HG03159 (cell line): ENCODE measurements at regions not wholly inside any gene's neighbourhood (a gene's known extent, or its start where the extent isn't known, plus 50 kb on each side); places are given as distances from the start of the nearest gene placed in this dataset.
"Not testable (repeated sequence)": the region's sequence is repeated elsewhere in the genome, so short reads cannot be mapped to it uniquely, and the experiment has no call there.

Experiments used
- ATAC-seq: cut with Tn5 transposase; IDR thresholded peaks from one replicate; pipeline ENCODE4 v1.9.1; 2021; ENCODE audit warnings: mild to moderate bottlenecking, moderate library complexity; ENCODE audit not compliant: unreplicated experiment

DNA sequence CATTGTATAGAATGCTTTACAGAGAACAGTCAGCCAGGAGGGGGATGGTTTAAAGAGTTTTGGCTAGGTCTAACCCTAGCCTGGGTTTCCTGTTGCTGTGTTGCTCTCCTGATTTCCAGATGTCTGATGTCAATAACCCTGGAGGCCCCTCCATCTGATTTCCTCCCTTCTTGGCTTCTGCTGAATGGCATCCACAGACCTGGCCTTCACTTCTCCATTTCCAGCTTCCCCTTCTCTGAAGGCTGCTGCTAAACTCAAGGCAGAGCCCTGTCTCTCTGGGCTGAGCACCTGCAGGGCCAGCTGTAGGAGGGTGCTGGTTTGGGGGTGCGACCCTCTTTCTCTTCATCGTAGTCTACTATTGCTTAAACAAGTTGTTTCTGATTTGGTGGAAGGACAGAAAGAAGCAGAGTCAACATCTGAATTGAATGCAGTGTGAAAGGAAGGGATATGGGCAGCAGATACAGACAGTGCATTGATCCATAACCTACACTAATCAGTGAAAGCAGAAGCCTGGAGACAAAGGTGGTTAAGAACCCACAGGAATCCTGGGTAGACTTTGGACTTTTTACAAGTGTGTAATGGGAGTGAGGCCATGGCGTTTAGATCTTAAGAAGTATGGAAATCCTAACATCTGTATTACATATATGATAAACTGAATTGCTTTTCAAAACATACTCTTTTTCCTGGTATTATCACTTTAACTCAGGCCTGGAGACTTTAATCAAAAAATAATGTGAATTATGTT lies 153.6 kb downstream of the HRH4 start:
- ATAC-seq: no peak

DNA sequence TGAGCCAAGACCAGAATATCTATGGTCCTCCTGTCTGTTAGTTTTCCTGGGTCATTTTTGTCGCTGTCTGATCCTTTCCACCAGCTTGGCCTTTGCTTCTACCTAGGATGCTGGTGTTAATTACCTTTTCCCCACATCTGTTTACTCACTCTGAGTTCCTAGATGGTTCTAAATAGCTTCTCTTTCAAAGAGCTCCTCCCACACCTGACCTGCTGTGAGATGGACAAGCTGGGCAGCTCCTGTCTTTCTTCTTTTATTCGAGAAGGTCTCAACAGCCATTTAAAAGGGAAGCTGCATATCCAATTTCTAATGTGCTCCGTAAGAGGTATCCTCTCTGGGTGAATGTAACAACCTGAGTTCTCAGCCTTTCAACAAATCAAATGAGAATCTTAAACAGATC lies 156.2 kb downstream of the HRH4 start:
- no peak for ATAC-seq

DNA sequence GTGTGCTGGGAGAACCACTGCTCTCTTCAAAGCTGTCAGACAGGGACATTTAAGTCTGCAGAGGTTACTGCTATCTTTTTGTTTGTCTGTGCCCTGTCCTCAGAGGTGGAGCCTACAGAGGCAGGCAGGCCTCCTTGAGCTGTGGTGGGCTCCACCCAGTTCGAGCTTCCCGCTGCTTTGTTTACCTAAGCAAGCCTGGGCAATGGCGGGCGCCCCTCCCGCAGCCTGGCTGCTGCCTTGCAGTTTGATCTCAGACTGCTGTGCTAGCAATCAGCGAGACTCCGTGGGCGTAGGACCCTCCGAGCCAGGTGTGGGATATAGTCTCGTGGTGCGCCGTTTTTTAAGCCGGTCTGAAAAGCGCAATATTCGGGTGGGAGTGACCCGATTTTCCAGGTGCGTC lies 164.0 kb downstream of the HRH4 start:
- ATAC-seq: not testable (repeated sequence)

DNA sequence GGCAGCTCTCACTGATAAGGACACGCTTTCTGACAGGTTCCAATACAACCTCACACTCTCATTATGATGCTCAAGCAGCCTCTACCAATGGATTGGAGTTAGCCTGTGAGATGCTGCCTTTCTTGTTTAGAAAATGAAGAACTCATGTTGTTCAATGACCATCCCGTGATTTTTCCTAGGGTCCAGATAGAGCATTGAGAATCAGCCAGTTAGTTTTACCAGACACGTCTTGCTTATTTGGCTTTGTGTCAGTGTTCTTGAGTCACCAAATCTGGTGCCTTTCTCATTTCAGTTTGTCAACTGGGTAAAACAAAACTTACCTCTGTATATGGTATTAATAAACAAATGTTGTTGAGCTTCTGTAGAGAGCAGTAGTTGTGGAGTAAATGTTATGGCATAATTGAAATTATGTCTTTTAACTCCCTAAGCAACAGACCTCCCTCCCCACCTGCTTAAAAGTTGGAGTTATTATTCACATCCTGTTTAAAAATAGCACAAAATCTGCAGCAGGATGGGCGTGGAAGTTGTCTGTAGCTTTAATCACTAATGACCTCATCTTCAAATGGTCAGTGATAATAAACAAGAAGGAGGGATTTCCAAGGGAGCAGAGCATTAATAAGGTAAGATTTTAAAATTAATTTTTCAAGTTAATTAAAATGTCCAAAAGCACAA lies 167.3 kb downstream of the HRH4 start:
- no peak for ATAC-seq

DNA sequence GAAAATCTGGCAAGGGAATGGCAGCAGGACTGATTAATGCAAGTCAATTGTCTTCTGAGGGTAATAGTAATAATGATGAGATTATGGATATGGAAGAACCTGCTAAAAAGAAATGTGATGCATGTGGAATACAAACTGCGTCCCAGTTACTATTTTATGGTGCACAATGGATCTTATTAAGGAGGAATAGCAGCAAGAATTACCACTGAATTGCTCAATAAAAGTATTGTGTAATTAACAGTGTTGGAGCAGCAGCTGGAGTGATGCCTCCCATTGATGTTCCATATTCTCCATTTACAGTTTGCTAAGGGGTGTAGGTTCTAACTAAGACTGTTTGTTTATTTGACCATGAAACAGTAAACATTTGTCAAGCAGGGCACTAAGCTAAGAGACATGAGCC lies 167.9 kb downstream of the HRH4 start:
- no peak for ATAC-seq

DNA sequence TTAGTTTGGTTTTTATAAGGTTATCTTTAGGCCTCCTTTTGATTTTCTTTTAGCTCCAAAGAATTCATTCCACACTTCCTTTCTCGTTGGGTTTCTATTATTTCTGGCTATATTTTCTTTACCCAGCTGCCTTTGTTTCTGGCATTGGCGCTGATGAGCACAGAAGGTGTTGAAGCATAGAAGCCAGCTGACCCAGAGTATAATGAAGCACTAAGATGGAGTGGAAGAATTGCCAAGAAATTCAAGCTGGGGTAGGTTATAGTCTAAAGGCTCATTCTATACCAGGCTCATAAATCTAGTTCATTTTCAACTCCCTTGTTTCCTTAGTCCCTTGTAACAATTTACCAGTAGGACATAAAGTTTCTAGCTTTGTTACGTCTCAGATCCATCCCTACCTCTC lies 169.5 kb downstream of the HRH4 start:
- no peak for ATAC-seq

DNA sequence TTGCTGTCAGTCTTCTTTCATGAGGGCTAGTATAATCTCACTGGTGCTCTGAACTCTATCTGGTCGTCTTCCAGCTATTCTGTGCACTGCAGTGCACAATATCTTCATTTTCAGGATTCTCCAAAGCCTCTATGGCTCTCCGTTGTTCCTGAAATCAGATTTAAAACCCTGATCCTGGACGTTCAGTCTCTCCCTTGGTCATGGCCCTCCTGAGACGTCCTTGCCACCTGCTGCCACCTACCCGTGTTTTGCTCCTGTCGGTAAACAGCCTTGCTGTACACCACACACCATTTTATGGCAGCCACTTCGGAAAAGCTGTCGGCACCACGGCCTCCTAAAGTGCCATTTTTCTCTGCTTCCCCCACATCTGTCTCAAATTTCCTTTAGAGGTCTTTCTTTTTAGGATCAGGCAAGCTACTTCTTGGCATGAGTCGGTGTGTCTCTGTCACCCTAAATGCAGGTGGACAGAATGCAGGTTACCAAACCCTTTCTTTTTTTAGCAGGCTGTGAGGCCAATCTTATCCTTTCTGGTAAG lies 170.0 kb downstream of the HRH4 start:
- ATAC-seq: no peak

DNA sequence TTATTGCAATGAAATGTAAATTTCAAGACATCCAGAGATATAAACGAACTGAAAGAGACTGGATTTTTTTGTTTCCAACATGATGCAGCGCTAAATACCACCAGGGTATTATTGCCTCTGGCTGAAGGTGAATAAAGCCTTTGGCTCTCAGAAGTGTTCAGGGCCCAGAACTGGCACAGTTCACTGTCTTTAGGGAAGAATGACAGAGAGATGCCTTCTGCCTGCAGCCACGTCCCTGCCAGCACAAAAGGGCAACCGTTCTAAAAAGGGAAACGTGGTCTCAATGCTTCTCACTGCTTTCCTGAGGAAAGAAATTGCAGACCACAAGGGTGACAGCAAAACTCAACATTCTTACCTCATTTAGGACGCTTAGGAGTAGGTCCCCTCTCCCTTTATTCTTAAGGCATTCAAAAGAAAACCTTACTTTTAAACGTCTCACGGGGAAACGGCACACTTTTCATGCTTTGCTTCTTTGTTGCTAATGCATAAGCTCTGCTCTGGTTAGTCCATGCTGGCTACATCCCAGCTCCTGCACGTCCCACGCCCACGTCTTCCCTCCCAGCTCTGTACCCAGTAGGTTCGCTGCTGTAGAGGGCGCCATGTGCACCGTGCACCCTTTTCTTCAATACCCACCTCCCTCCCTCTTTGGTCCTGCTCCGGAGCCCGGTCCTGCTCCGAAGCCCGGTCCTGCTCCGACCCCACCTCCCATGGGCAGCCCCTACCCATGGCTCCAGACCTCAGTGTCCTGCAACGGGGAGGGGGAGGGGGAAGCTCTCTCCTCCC lies 171.0 kb downstream of the HRH4 start:
- ATAC-seq: no peak

DNA sequence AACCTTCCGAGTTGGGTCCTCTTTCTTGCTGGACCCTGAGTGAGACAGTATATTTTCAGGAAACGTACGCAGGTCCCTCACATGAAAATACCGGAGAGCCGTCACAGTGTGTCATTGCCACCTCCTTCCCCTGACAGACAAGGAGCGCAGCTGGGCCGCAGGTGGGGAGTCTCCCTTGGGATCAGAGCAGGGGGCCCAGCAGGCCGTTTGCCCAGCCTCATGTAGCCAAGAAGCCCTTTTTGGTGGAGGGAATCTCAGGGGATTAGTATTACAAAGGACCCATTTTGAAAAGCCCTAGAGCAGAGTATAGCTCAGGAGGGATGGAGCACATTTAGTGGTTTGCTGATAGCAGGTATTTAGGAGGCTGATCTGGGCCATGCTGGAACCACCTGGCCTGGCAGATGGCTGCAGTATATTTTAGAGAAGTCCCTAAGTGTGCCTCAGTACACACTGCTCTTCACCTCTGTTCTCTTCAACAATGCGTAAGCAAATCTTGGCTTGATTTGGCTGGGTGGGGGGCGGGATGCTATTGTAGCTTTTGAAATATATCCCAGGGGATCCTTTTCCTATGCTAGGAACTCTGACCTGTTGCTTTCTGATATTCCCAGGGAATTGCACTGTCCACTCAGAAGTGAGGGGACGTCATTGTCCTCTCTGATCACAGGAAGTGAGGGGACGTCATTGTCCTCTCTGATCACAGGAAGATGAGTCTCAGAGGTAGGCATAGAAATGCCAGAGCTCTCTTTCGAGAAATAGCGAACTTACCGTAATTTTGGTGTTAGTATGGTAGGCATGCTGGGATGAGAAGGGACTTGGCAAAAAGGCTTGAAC lies 171.9 kb downstream of the HRH4 start:
- ATAC-seq: no peak

DNA sequence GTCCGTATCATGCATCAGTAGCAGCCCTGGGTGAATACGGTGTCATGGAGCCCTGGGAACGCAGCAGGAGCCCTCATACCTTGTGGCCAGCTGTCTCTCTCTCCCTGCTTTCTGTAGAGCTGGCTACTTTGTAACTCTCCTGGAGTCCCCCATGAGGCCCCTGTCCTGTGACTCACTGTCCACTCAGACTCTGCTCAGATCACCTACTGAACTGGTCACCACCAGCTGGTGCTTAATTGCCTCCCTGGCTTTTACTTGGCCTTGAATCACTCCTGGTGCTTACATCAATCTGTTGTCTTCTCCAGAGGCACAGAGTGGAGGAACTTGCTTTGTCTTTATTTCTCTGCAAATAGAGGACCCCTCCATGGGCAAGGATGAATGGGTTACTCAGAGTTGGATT lies 172.7 kb downstream of the HRH4 start:
- ATAC-seq: no peak

DNA sequence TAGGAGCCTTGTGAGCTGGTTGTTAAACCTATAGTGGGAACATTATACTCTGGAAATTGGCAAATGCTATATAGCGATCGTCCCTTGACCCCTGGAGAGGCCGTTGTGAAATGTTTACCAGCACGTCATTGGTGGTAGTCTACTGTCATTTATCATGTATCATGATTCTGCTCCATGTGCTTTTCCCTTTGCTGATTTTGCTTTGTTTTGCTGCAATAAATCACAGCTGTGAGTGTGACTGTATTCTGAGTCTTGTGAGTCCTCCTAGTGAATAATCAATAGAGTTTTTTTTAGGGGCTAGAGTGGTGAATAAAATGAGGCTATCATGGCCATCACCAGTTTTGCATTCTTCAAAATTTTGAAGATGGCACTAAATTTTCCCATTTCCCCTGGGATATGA lies 189.1 kb downstream of the HRH4 start:
- ATAC-seq: no peak

DNA sequence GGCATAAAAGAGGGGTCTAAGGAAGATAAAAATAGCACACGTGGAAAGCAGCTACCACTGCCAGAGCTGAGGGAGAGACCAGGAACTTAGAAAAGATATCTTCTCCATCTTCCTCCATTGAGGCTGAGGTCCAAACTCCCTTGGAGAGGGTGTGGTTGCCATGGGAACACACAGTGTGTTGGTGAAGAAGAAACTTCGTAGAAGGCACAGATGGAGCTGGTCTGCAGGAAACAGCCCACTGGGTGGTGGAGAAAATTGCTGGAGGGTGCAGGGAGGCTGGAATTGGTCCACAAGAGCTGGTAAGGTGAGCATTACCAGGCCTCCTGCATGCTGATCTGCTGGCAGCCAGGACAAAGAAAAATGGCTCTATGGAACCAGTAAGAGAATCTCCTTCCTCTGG lies 191.0 kb downstream of the HRH4 start:
- no peak for ATAC-seq

DNA sequence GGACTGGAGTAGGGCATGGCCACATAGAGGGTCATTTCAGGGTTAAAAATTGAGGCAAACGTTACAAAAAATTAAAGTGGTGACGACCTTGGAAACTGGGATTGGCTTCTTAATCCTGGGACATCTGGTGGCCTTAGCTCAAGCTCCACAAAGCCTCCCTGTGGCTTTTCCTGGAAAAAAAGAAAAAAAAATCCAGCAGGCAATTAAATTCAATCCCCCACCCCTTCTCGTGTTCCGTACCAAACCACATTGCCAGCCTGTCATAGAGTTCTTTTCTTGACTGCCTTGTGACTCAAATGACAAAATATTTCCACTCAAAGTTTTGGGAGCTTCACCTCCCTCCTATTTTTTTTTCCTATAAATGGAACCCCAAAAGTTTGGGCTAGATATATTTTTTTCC lies 195.6 kb downstream of the HRH4 start:
- ATAC-seq: no peak

DNA sequence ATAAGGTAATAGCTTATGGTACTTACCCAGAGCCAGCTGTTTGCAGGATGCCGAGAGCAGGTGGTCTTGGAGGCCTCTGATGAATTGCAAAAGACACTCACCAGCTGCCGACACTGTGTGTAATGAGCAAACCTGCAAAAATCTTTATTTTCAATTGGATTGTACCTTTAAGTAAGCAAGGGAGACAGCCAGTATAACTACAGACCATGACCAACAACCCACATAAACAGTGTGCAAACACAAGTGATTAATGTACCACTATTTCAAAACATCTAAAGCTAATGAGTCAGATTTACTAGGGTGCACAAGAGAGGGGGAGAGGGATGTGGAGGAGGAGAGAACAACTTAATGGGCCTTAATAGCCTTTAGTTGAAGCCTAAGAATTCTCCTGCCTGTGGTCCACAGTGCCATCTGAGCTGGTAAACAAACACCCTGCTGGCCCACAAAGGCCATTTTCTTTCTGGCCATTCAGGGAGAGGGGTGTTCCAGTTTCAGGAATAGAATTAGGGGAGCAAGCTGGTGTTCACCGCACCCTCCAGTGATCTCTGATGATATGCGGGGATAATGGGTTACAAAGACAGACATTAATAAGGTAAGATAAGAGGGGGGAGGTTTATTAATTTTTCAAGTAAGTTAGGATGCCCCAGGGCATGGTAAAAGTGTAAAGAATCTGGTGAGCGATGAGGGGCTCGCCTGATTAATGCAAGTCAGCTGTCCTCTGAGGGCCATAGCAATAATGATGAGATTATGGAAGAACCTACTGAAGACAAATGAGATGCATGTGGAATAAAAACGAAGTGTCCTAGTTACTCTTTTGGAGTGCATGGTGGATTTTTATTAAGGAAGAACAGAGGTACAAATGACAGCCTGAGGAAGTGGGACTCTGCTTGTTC lies 196.4 kb downstream of the HRH4 start:
- ATAC-seq: no peak

DNA sequence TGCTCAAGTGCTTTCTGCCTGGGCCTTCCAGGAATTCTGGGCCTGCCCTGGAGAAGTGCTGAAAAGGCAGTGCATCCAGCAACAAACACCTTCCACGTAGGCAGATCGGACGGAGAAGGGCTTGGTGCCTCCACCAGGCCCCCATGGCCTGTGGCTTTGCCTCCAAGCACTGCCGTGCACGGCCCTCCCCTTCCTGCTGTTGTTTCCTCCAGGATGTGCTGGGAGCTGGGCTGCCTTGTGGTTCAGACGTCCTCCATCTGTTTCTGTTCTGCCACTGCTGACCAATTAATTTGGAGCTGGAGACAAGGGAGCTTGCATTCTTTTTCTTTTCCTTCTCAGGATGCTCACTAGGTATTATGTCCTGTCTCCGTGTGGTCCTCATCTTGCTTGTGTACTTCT lies 197.0 kb downstream of the HRH4 start:
- ATAC-seq: no peak

DNA sequence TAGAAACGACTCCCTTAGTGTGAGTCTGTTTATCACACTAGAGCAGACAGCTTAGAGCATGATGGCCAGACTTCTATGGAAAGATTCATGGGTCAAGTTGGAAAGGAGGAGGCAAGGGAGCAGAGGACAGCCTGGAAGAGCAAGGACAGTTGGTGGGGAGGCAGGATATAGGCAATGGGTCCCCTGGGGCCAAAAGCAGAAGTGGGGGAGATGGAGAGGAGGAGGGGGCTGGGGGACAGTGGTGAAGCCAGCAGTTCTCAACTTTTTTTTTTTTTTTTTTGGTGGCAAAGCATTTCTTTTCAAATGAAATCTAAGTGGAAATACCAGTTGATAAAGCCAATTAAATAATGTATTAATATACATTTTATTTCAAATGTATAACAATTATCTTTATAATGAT lies 197.9 kb downstream of the HRH4 start:
- no peak for ATAC-seq

DNA sequence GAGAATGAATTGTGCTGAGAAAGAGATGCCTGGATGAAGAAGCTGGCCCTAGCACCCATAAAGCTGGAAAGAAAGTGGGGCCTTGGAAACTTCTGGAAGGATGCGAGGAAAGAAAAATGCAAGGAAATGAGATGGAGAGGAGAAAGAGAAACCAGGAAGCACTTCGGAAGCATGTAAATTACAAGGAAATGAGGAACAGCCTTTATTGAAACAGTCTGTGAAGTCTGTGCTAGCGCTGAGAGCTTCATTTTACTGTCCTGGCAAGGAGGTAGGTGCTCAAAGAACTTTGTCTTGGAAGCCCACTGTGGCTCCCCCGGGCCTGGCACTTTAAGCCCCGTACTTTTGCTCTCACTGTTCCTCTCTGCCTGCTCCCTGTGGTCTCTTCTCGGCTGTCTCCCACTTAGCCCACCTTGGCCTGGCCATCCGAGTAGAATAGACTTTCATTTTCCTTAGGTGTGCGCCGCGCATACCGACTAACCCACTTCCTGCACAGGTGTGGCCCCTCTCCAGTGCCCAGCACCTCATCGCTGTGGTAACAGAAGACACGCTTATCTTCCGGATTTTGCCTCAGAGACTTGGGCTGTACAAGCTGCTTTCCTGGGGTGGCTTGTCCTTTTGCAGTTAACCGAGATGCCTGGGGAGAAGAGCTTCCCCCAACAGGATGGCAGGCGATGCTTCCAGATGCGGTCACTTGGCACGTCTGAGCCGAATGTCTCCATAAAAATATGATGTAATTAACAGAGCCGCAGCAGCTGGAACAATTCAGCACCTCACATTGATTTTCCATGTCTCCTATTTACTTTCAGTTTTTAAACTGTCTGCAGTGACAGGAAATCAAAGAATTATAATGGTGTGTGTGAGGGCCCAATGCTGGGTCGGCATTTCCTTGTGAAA lies 199.6 kb downstream of the HRH4 start:
- peak; percentile 87 for ATAC-seq

DNA sequence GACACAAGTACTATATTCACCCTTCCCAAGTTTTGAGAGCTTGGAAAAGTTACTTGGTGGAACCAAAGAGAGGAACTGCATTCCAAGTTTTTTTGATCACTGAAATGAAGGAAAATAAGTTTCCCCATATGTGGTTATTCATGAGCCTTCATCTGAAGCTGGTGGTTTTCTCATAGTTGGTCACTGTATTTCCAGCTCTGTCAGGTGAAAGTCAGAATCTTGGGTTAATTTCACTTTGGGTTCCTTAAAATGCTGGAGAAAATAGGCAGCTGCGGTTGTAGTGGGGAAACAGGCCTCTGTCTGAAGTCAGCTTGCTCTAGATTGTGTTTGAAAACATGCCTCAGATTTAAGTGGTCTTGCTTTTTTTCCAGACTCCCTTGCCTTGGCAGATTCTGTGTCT lies 200.5 kb downstream of the HRH4 start:
- ATAC-seq: no peak

DNA sequence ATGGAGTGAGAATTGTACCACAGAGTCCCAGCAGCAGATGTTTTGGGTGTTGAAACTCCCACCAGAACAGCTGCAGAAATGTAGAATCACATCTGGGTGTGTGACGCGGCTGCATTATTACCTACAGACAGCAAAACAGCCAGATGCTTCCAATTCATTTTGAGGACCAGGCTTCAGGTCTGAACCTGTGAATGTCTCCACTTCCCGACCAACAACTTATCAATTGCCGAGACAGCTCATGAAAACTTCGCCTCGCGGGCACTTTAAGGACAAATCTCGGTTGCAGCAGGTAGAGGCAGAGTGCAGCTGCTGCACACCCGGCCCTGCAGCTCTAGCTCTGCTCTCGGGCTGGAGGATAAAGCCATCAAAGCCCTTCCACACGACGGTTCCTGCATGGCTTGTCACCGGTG lies 202.0 kb downstream of the HRH4 start:
- ATAC-seq: no peak
